T-helper 17 cell (primary cell): ENCODE measurements at regions not wholly inside any gene's neighbourhood (a gene's known extent, or its start where the extent isn't known, plus 50 kb on each side); places are given as distances from the start of the nearest gene placed in this dataset.

Experiments
- ATAC-seq: fragments of 150-1000 bp; cut with Tn5 transposase; 2 replicates; pipeline ENCODE4 v1.10.0; 2021; ENCODE audit warnings: mild to moderate bottlenecking, moderate library complexity
- DNase-seq, 3 donors: peaks; one replicate each; pipeline versions ENCODE4 v3.0.0 to v3.0.0-alpha.2; 2020 to 2021
- H3K9me3 ChIP-seq: one replicate; pipeline ENCODE4 v1.7.0; 2013; ENCODE audit warnings: low read length, mild to moderate bottlenecking; ENCODE audit not compliant: control insufficient read depth, poor library complexity, severe bottlenecking
- H3K27ac Mint-ChIP-seq: one replicate; pipeline ENCODE4 v1.8.0; 2022; ENCODE audit warnings: mild to moderate bottlenecking, moderate library complexity, mixed read lengths
- H3K27me3 Mint-ChIP-seq: one replicate; pipeline ENCODE4 v1.8.0; 2022; ENCODE audit warnings: mixed read lengths
- H3K36me3 Mint-ChIP-seq: one replicate; pipeline ENCODE4 v1.8.0; 2022; ENCODE audit warnings: low read depth, mixed read lengths
- H3K4me1 Mint-ChIP-seq: one replicate; pipeline ENCODE4 v1.8.0; 2022; ENCODE audit warnings: mild to moderate bottlenecking, mixed read lengths
- H3K4me3 Mint-ChIP-seq: one replicate; pipeline ENCODE4 v1.8.0; 2022; ENCODE audit warnings: mild to moderate bottlenecking, moderate library complexity, mixed read lengths

DNA sequence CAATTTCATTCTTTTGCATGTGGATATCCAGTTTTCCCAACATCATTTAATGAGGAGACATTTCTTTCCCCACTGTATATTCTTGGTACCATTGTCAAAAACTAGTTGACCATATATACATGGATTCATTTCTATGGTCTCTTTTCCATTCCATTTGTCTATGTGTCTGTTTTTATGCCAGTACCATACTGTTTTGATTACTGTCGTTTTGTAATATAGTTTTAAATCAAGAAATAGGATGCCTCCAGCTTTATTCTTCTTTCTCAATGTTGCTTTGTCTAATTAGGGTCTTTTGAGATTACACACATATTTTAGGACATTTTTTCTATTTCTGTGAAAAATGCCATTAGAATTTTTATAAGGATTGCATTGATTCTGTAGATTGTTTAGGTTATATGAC, 177.5 kb upstream of the POU2AF2 start:
- no peak for ATAC-seq
- H3K36me3 Mint-ChIP-seq, result no peaks in the 10 kb centered on the region
- peaks cover 11% of the 10 kb centered on the region for H3K27me3 Mint-ChIP-seq
- H3K27ac Mint-ChIP-seq, result no peak overlapping the region
- no peak for DNase-seq
- no peak overlapping the region for H3K4me3 Mint-ChIP-seq
- peaks cover 2% of the 10 kb centered on the region for H3K9me3 ChIP-seq
- no peaks in the 10 kb centered on the region for H3K4me1 Mint-ChIP-seq

DNA sequence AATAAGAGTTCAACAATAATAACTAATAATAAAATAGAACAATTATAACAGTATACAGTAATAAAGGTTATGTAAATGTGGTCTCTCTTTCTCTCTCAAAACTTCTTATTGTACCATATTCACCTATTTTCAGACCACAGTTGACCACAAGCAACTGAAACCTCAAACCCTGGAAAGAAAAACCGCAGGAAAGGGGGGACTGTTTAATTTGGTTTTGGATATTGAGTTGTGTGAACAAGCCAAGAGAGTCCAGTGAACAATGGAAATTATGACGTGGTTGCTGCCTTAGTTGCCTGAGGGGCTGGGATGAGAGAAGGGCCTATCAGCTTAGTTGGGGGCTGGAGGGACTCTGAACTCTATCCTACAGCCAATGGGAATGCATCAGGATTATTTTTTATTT, 178.7 kb upstream of the POU2AF2 start:
- no peak for ATAC-seq
- Mint-ChIP-seq H3K36me3 (no peaks in the 10 kb centered on the region), H3K27ac (no peak overlapping the region), H3K27me3 (peaks cover 5% of the 10 kb centered on the region), H3K4me3 (no peak overlapping the region), H3K4me1 (no peaks in the 10 kb centered on the region)
- H3K9me3 ChIP-seq, result peaks cover 2% of the 10 kb centered on the region
- no peak for DNase-seq

DNA sequence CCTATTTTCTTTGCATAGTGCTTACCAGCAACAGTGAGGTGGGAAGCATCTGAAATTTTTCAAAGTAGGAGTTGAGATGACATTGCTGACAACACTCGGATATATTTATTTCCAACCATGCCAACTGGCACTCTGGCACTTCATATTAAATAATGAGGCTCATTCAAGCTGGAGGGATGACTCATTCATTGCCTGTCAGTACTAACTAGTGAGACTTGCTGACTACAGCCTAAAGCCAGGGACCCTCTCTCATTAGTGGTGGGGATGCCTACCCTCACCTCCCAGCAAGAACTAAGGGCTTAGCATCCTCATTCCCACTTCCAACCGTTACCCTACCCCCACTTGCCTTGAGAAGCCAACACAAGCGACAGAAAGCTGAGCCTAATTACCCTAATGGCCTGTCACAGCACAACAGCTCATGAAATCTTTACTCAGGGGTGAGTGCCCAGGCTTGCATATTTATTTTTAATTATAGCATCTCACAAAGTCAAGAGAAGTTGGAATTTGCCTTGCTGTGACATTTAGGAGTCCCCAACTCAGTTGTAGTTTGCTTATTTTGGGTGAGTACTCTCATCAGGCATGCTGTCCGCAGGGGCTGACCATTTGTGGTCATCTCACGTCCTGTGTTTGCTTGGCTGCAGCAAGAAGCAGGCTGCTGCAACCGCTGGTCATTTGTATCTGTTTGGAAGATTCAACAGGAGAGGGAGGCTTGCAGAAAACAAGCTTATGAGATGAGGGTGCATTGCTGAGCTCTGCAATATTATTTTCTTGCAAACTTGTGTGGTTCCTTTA, 181.6 kb upstream of the POU2AF2 start:
- H3K4me3 Mint-ChIP-seq, result no peak overlapping the region

DNA sequence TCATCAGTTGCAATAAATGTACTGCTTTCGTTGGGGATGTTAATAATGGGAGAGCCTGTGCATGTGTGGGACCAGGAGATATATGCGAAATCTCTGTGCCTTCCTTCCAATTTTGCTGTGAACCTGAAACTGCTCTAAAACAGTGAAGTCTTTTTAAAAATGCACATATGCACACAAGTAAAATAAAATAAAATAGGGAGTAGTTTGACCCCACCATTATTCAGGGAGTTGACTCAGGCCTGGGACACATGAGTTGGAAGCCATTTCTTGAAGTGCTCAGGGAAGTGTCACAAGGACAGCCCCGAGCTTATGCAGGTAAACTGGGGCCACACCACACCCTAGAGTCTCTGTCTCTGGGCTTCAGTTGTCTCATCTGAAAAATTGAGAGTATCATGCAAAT, 183.1 kb upstream of the POU2AF2 start:
- no peaks in the 10 kb centered on the region for H3K36me3 Mint-ChIP-seq
- H3K27me3 Mint-ChIP-seq, result peaks cover 5% of the 10 kb centered on the region
- H3K4me3 Mint-ChIP-seq, result no peak overlapping the region
- no peak overlapping the region for H3K27ac Mint-ChIP-seq
- DNase-seq, result no peak
- no peak for ATAC-seq
- peaks cover 2% of the 10 kb centered on the region for H3K9me3 ChIP-seq
- H3K4me1 Mint-ChIP-seq, result no peaks in the 10 kb centered on the region

More for the DNA sequence above, 181.6 kb upstream of the POU2AF2 start:
- no peaks in the 10 kb centered on the region for H3K4me1 Mint-ChIP-seq
- ATAC-seq, result no peak
- H3K36me3 Mint-ChIP-seq, result no peaks in the 10 kb centered on the region
- no peak overlapping the region for H3K27ac Mint-ChIP-seq
- peaks cover 2% of the 10 kb centered on the region for H3K9me3 ChIP-seq
- peaks cover 5% of the 10 kb centered on the region for H3K27me3 Mint-ChIP-seq
- no peak for DNase-seq

DNA sequence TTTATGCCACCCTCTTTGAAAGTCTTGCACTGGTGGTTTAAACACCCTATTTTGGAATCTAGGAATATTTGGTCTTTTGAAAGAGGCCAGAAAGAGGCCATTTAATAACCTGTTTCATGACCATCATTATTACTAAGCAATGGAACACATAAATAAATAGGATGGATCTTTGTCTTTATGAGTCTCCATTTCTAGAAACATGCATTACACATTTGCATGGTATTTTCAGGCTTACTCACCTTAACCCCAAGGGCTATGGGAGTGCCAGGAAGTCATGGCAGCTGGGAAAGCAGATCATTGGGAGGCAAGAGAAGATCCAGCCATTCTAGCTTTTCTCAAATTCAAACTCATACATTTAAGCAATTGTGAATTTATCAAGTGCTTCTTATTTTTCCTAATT, 185.8 kb upstream of the POU2AF2 start:
- peaks cover 2% of the 10 kb centered on the region for H3K9me3 ChIP-seq
- Mint-ChIP-seq H3K36me3 (no peaks in the 10 kb centered on the region), H3K27me3 (no peaks in the 10 kb centered on the region), H3K4me3 (no peak overlapping the region), H3K27ac (no peak overlapping the region), H3K4me1 (no peaks in the 10 kb centered on the region)
- DNase-seq, result no peak
- no peak for ATAC-seq

DNA sequence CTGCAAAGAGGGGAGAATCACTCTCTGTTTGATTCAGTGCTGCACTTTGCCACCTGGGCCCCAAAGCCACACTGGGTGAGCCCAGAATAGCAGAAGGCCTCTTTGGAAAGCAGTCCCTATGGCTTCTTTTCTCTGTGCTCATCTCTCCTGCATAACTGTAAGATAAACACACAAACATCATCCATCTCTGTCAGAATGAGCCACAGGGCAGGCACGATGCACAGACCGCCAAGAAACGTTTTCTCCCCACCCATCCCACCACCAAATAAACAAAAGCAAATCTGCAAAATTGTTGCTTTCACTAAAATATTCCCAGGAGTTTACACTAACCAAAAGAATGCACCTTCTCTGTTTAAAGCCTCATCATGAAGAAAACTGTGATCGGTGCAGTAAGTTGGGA, 196.4 kb upstream of the POU2AF2 start:
- DNase-seq (no peak), ATAC-seq (no peak)
- no peak overlapping the region for H3K27ac Mint-ChIP-seq
- H3K9me3 ChIP-seq, result no peaks in the 10 kb centered on the region
- no peak overlapping the region for H3K4me3 Mint-ChIP-seq
- no peaks in the 10 kb centered on the region for H3K4me1 Mint-ChIP-seq
- no peaks in the 10 kb centered on the region for H3K36me3 Mint-ChIP-seq
- peaks cover 8% of the 10 kb centered on the region for H3K27me3 Mint-ChIP-seq

DNA sequence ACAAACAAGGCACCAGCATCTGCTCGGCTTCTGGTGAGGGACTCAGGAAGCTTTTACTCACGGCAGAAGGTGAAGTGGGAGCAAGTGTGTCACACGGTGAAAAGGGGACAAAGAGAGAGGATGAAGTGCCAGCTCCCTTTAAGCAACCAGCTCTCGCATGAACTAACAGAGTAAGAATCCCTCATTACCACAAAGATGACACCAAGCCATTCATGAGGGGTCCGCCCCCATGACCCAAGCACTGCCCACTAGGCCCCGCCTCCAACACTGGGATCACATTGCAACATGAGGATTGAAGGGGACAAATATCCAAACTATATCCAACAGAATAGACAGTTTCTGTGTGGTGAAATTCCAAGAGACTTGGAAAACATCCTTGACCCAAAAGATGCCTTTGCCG, 198.2 kb upstream of the POU2AF2 start:
- ATAC-seq, result no peak
- Mint-ChIP-seq H3K4me3 (no peak overlapping the region), H3K36me3 (peaks cover 3% of the 10 kb centered on the region), H3K4me1 (no peaks in the 10 kb centered on the region), H3K27ac (no peak overlapping the region), H3K27me3 (peaks cover 8% of the 10 kb centered on the region)
- no peak for DNase-seq
- no peaks in the 10 kb centered on the region for H3K9me3 ChIP-seq

DNA sequence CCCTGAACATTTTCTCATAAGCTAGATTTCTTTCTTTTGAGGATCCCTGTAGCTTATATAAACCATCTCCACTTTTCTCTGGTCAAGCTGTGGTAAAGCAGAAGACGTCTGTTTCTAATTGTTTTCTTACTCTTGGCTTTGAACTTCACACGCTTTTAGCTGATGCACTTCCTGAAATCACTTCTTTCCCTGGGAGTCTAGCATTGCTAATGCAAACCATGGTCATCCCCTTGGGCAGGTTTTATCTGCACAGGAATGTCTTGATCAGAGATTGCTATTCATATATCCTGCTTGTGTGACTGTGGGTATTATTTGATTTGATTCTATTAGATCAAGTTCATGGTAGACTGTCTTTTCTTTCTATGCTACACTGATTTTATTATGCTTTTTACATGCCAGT, 199.2 kb upstream of the POU2AF2 start:
- Mint-ChIP-seq H3K27ac (no peak overlapping the region), H3K4me3 (no peak overlapping the region), H3K36me3 (peaks cover 3% of the 10 kb centered on the region), H3K27me3 (peaks cover 8% of the 10 kb centered on the region), H3K4me1 (no peaks in the 10 kb centered on the region)
- DNase-seq (no peak), ATAC-seq (no peak)
- H3K9me3 ChIP-seq, result no peaks in the 10 kb centered on the region

DNA sequence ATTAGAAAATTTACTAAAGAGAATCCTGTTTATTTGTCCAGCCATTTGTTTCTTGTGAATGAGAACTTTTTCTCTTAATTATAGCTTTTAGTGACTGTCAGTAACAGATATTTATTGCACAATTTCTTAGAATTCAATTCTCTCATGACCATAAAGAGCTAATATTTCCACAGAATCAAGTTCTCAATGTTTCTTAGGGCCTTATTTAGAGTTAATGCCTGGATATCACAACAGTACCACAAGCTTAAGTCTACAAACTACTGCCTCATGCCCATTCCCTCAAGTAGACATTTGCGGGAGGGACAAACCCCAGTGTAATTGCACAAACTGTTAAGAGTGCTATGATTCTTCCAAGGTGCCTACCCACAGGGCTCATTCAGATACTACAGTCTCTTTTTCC, 199.7 kb upstream of the POU2AF2 start:
- no peak for ATAC-seq
- no peak for DNase-seq
- H3K4me3 Mint-ChIP-seq, result no peak overlapping the region
- H3K27me3 Mint-ChIP-seq, result peaks cover 8% of the 10 kb centered on the region
- H3K9me3 ChIP-seq, result no peaks in the 10 kb centered on the region
- H3K27ac Mint-ChIP-seq, result no peak overlapping the region
- H3K4me1 Mint-ChIP-seq, result no peaks in the 10 kb centered on the region
- H3K36me3 Mint-ChIP-seq, result peaks cover 3% of the 10 kb centered on the region

DNA sequence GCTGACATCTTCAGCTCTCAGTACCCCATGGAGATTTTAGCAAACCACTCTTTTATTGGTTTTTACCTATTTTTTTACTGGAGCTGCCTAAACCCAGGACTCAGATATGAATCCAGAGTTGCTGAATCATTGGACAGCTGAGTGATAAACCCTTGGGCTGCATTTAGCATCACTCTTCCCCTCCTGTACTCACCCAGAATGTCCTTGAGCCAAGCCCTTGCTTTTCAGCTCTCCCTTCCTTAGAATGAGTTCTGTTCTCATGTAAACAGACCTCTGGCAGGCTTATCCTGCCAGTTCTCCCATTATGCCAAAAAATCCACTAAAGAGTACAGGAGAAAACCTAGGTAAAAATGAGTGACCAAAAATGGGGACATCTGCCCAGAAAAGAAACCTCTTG, 200.1 kb upstream of the POU2AF2 start:
- Mint-ChIP-seq H3K36me3 (peaks cover 3% of the 10 kb centered on the region), H3K27ac (no peak overlapping the region), H3K4me3 (no peak overlapping the region), H3K4me1 (no peaks in the 10 kb centered on the region), H3K27me3 (peaks cover 8% of the 10 kb centered on the region)
- DNase-seq (no peak), ATAC-seq (no peak)
- no peaks in the 10 kb centered on the region for H3K9me3 ChIP-seq

DNA sequence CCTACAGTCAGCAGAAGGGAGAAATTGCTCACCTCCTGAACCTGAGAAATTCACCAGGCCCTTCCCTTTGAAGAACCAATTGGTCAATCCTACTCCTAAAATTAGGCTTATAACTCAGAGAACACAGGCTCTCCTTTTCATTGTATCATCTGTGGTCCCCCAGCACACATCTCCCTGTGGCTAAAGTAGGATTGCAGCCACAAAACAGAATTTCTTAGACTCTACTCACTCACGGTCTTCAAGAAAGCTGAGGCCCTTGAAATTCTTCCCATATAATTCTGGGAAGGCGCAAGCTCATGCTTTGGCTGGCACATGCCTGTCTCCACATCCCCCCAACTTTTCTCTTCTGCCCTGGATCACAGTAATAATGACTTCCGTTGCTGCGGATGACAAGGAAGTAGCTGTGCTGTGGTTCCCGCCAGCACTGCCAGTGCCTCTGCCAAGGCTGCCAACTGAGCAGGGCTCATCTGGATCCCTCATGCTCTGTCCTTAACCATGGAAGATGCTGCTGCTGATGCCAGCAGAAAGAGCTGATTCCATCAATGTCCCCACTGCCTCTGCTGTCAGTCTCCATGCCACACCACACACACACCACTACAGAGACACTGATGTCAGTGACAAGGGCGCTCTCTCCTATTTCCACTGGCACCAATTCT, 200.6 kb upstream of the POU2AF2 start:
- ATAC-seq (no peak), DNase-seq (no peak)
- H3K36me3 Mint-ChIP-seq, result peaks cover 3% of the 10 kb centered on the region
- H3K4me3 Mint-ChIP-seq, result no peak overlapping the region
- H3K9me3 ChIP-seq, result no peaks in the 10 kb centered on the region
- no peaks in the 10 kb centered on the region for H3K4me1 Mint-ChIP-seq
- no peak overlapping the region for H3K27ac Mint-ChIP-seq
- peaks cover 8% of the 10 kb centered on the region for H3K27me3 Mint-ChIP-seq

DNA sequence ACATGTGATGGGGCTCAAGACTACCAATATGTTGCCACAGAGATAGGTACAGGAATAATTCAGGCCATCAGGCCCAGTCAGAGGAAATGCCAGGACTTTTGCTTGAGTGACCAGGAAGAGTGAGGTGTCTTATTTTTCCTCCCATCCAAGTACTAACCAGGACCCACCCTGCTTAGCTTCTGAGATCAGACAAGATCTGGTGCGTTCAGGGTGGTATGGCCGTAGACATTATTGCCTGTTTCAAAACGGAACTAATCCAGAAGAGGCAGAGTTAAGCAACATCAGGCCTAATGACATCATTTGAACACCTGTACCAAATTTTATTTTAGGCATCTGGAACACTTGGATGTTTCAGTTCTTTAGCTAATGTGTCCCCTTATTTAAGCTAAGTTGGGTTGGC, 205.5 kb upstream of the POU2AF2 start:
- H3K4me1 Mint-ChIP-seq, result no peaks in the 10 kb centered on the region
- H3K27me3 Mint-ChIP-seq, result peaks cover 2% of the 10 kb centered on the region
- no peaks in the 10 kb centered on the region for H3K9me3 ChIP-seq
- DNase-seq (no peak), ATAC-seq (no peak)
- no peak overlapping the region for H3K27ac Mint-ChIP-seq
- H3K4me3 Mint-ChIP-seq, result no peak overlapping the region
- peaks cover 3% of the 10 kb centered on the region for H3K36me3 Mint-ChIP-seq

DNA sequence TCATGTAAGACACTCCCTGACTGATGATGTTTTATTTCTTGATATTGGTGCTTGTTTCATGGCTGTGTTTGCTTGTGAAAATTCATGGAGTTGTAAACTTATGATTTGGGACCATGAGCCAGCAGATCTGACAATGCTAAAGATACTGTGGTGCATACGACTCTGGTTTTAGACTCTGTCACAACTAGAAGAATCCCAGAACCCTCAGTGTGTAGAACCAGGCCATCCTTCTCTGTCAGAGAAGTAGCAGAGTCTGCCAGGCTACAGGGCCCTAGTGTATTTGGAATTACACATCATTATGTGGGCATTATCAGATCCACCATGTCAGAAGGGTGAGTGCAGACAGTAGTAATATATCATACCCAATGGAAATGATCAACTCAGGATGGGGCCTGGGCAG, 209.8 kb upstream of the POU2AF2 start:
- Mint-ChIP-seq H3K4me1 (no peaks in the 10 kb centered on the region), H3K4me3 (no peak overlapping the region), H3K27ac (no peak overlapping the region), H3K27me3 (no peaks in the 10 kb centered on the region), H3K36me3 (no peaks in the 10 kb centered on the region)
- ATAC-seq (no peak), DNase-seq (no peak)
- H3K9me3 ChIP-seq, result no peaks in the 10 kb centered on the region

DNA sequence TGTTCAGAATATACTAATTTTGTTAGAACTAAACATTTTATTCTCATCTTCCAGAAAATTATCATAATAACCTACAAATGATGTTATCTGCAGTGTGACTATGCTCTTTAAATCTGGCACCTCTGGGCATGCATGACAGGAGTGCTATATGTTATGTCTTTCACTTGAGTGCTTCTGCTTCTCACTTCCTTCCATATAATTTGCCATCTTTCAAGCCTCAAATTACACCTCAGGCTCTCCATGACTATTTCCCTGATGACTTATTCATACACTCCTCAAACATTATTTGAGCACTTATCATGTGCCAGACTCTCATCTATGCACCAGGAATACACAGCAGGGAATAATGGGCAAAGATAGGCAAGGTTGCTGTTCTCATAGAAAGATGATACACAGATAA, 219.3 kb upstream of the POU2AF2 start:
- no peak overlapping the region for H3K27ac Mint-ChIP-seq
- no peak for DNase-seq
- H3K4me3 Mint-ChIP-seq, result no peak overlapping the region
- no peaks in the 10 kb centered on the region for H3K4me1 Mint-ChIP-seq
- ATAC-seq, result no peak
- H3K36me3 Mint-ChIP-seq, result no peaks in the 10 kb centered on the region
- H3K9me3 ChIP-seq, result no peaks in the 10 kb centered on the region
- peaks cover 2% of the 10 kb centered on the region for H3K27me3 Mint-ChIP-seq
